Adrenal gland (tissue), 9 donors: ENCODE measurements at regions not wholly inside any gene's neighbourhood (a gene's known extent, or its start where the extent isn't known, plus 50 kb on each side); places are given as distances from the start of the nearest gene placed in this dataset.
"Not testable (repeated sequence)": the region's sequence is repeated elsewhere in the genome, so short reads cannot be mapped to it uniquely, and the experiment has no call there.

Experiments used
- DNase-seq, 7 donors: peaks; one replicate each; pipeline ENCODE4 v3.0.0-alpha.2; 2019 to 2020
- H3K27ac ChIP-seq, 5 donors: fragments of 200-600 bp; sonication (generic) in 4 of 5; 1 replicate in 3 of 5; 2 replicates in 2 of 5; pipeline versions ENCODE4 v1.5.1 to v1.8.0; 2016 to 2020; ENCODE audit warnings: mild to moderate bottlenecking in 1 of 5
- H3K27me3 ChIP-seq: fragments of 200-600 bp; 2 replicates; pipeline ENCODE4 v1.8.0; 2021
- H3K36me3 ChIP-seq, 2 donors: fragments of 200-600 bp; replicated peaks in 1 of 2; 1 replicate in 1 of 2; 2 replicates in 1 of 2; pipeline versions ENCODE4 v1.5.1 to v1.8.0; 2018 to 2022
- H3K4me1 ChIP-seq, 2 donors: fragments of 200-600 bp; replicated peaks in 1 of 2; 1 replicate in 1 of 2; 2 replicates in 1 of 2; pipeline versions ENCODE4 v1.5.1 to v1.8.0; 2018 to 2021
- H3K4me3 ChIP-seq, 4 donors: fragments of 200-600 bp; sonication (generic) in 3 of 4; one replicate each; pipeline ENCODE4 v1.5.1; 2016 to 2018
- H3K9me3 ChIP-seq, 3 donors: fragments of 200-600 bp; sonication (generic) in 1 of 3; replicated peaks in 1 of 3; 1 replicate in 2 of 3; 2 replicates in 1 of 3; pipeline versions ENCODE4 v1.5.1 to v1.8.0; 2016 to 2021
- whole genome bisulfite sequencing, 4 donors: extraction: QIAGEN DNeasy Blood & Tissue Kit in 2 of 4; methylation state at CpG; one replicate each; pipeline versions ENCODE4 v1.1.5 to v1.1.7; 2013 to 2017; 5-methylcytosine and 5-hydroxymethylcytosine counted together
- intact Hi-C, 2 donors: fragments of 100-400 bp; cut with DNase I; formaldehyde crosslinking; loops; one replicate each; pipeline versions ENCODE4 v1.14.1 to v1.15.0; 2022 to 2023
- donor health status: healthy with polysubstance abuse.
- donor health status: Bipolar disorder and iron deficiency.
- donor health status: DM: yes; HTN: yes; CAD: no.
- donor health status: DM: no; HTN: no; CAD: no.
- donor health status: DM: no; HTN: no; CAD: no.

- H3K4me3 ChIP-seq, H3K27me3 ChIP-seq, H3K27ac ChIP-seq, H3K36me3 ChIP-seq, H3K9me3 ChIP-seq, DNase-seq, intact Hi-C loops, H3K4me1 ChIP-seq: not testable (repeated sequence)
- 43 to 82% (median 72%) methylated on average over 3 to 9 of the region's 11 CpGs for WGBS, 4 donors
These were observed 900.5 kb downstream of the TUBA3C start for GRCh38 chr13:18280904-18281828.

- WGBS, 4 donors, result 32 to 57% (median 38%) methylated on average over 4 of the region's 4 CpGs
These were observed 901.7 kb downstream of the TUBA3C start for GRCh38 chr13:18279971-18280370.

GRCh38 chr13:18277372-18277771 is 904.3 kb downstream of the TUBA3C start:
- H3K9me3 ChIP-seq, H3K27ac ChIP-seq, intact Hi-C loops, DNase-seq, H3K36me3 ChIP-seq, H3K27me3 ChIP-seq, H3K4me1 ChIP-seq, H3K4me3 ChIP-seq: not testable (repeated sequence)
- WGBS, 4 donors, result 77 to 85% (median 85%) methylated on average over 5 to 12 of the region's 12 CpGs; no CpG with 5 or more reads in 1 of the 4 donors

More at GRCh38 chr13:18279971-18280370, 901.7 kb downstream of the TUBA3C start:
- H3K27me3 ChIP-seq, H3K9me3 ChIP-seq, H3K36me3 ChIP-seq, intact Hi-C loops, H3K27ac ChIP-seq, H3K4me3 ChIP-seq, H3K4me1 ChIP-seq: not testable (repeated sequence)
- peak in 4 of 7 donors; percentile 0 to 21 (median 18) for DNase-seq

- H3K4me1 ChIP-seq, H3K9me3 ChIP-seq, H3K27me3 ChIP-seq, H3K27ac ChIP-seq, intact Hi-C loops, DNase-seq, H3K4me3 ChIP-seq, H3K36me3 ChIP-seq: not testable (repeated sequence)
- WGBS, 4 donors, result 39 to 57% (median 56%) methylated on average over 4 to 6 of the region's 6 CpGs
These were observed 905.3 kb downstream of the TUBA3C start for GRCh38 chr13:18276280-18276679.

GRCh38 chr13:18273785-18274514 is 907.7 kb downstream of the TUBA3C start:
- H3K27ac ChIP-seq, DNase-seq, H3K36me3 ChIP-seq, H3K27me3 ChIP-seq, H3K4me3 ChIP-seq, H3K4me1 ChIP-seq, H3K9me3 ChIP-seq, intact Hi-C loops: not testable (repeated sequence)
- 71 to 89% (median 79%) methylated on average over 1 to 13 of the region's 14 CpGs; no CpG with 5 or more reads in 1 of the 4 donors for WGBS, 4 donors

GRCh38 chr13:18258801-18259419 is 922.7 kb downstream of the TUBA3C start:
- H3K4me1 ChIP-seq, H3K27ac ChIP-seq, H3K27me3 ChIP-seq, H3K4me3 ChIP-seq, DNase-seq, intact Hi-C loops, H3K36me3 ChIP-seq, H3K9me3 ChIP-seq: not testable (repeated sequence)
- WGBS, 4 donors, result 79 to 88% (median 80%) methylated on average over 15 to 23 of the region's 25 CpGs; no CpG with 5 or more reads in 1 of the 4 donors

GRCh38 chr13:18257686-18258085 is 923.9 kb downstream of the TUBA3C start:
- H3K27ac ChIP-seq, H3K36me3 ChIP-seq, intact Hi-C loops, H3K4me1 ChIP-seq, H3K4me3 ChIP-seq, H3K9me3 ChIP-seq, DNase-seq, H3K27me3 ChIP-seq: not testable (repeated sequence)
- WGBS, 4 donors, result 70 to 86% (median 72%) methylated on average over 5 to 9 of the region's 9 CpGs

GRCh38 chr13:18252848-18253247 is 928.8 kb downstream of the TUBA3C start:
- H3K36me3 ChIP-seq, H3K4me3 ChIP-seq, DNase-seq, intact Hi-C loops, H3K27ac ChIP-seq, H3K9me3 ChIP-seq, H3K27me3 ChIP-seq, H3K4me1 ChIP-seq: not testable (repeated sequence)
- 78 to 94% (median 85%) methylated on average over 6 to 11 of the region's 12 CpGs for WGBS, 4 donors

GRCh38 chr13:18248533-18249240 is 932.9 kb downstream of the TUBA3C start:
- WGBS, 4 donors, result 76 to 87% (median 83%) methylated on average over 9 to 12 of the region's 12 CpGs
- H3K9me3 ChIP-seq, H3K4me1 ChIP-seq: not testable (repeated sequence)

GRCh38 chr13:18240086-18240485 is 941.5 kb downstream of the TUBA3C start:
- H3K9me3 ChIP-seq, H3K4me3 ChIP-seq, H3K36me3 ChIP-seq, H3K27me3 ChIP-seq, DNase-seq, H3K27ac ChIP-seq, intact Hi-C loops, H3K4me1 ChIP-seq: not testable (repeated sequence)
- WGBS, 4 donors, result 56 to 78% (median 70%) methylated on average over 2 to 3 of the region's 3 CpGs

More at GRCh38 chr13:18248533-18249240, 932.9 kb downstream of the TUBA3C start:
- intact Hi-C loops, H3K36me3 ChIP-seq, H3K4me3 ChIP-seq, DNase-seq, H3K27me3 ChIP-seq, H3K27ac ChIP-seq: not testable (repeated sequence)
